Activated CD8-positive, alpha-beta memory T cell treated with anti-CD3 and anti-CD28 coated beads for 1 hour (primary cell): ENCODE measurements at regions not wholly inside any gene's neighbourhood (a gene's known extent, or its start where the extent isn't known, plus 50 kb on each side); places are given as distances from the start of the nearest gene placed in this dataset.
"Not testable (repeated sequence)": the region's sequence is repeated elsewhere in the genome, so short reads cannot be mapped to it uniquely, and the experiment has no call there.

Experiments
- DNase-seq, 2 donors: peaks; one replicate each; pipeline ENCODE4 v3.0.0-alpha.2; 2020; ENCODE audit warnings: low read depth in 1 of 2; ENCODE audit errors: extremely low read depth in 1 of 2

DNA sequence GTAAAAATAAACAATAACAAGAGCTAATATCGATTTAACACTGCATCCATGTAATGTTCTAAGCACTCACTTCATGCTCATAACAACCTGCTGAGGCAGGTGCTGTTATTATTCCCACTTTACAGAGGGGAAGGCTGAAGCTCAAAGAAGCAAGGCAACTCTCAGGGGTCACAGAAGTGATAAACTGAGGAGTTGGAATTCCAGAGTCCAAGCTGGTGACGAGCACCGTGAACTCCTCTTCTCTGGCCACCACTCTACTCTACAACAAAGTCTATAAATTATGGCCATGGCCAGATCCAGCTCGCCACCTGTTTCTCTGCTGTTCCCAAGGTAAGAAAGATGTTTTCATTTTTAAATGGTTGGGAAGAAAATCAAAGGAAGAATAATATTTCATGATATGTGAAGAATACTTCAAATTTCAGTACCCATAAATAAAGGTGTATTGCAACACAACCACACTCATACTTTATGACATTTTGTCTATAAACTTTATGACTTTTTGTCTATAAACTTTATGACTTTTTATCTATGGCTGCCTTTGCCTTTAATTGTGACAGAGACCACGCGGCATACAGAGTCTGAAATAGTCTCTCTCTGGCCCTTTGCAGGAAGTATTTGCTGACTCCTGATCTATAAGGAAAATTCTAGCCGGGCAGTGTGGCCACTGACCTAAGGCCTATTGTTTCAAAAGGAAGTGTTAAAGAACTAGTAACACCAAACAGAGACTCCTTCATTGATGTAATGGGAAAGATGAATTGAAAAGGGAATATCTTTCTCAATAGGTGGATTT, 113.2 kb upstream of the KCNG1 start:
- no peak for DNase-seq

DNA sequence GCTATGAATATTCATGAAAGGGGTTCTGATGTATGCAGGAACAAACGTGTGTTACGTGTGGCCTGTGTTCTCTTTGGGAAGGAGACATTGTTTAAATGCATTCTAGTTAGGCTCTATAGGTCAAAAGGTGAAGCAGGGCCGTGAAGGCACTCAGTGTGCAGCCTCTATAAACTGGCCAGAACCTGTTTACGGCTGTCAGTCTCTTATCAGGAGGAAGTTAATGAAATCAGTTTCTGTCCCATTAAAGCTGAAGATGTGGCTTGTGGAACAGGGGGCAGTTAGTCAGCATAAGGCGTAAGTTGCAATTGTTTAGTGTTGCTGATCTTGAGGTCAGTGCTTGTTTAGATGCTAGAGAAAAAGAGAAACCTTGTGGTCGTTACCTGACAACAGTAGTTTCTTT, 111.5 kb upstream of the KCNG1 start:
- DNase-seq, result no peak

DNA sequence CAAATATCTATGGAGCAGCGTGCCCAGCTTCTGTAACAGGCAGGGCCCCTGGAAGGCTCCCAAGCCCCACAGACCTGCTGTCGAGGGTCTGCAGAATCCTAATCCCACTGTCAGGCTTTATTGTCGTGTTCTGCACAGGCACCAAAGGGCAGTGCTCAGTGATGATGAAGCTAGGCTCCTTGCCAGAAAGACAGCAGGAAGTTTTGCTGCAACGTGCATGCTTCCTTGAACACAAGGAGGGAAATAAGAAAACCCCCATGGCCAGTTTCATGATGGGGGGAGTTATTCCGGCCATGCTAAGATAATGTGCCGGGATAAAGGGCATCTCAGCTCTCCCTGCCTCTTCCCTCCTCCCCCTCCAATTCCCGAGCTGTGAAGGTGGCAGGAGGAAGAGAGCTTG, 109.4 kb upstream of the KCNG1 start:
- no peak for DNase-seq

DNA sequence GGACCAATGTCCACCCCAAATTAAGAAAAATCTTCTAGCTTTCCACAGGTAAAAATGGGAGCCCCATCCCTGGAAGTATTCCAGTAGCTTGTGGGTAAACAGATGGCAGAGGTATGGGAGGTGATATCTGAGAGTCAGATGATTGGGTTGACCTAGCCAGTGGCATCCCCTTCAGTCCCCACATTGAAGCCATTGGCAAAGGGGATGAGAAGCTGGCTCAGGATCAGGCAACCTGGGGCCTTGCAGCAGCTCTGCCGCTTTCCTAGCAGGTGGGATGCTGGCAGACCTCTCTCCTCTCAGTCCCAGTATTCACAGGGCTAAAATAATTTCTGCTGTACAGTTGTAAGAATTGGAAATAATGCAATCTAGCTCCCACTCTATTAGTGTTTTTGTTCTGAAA, 108.9 kb upstream of the KCNG1 start:
- no peak for DNase-seq

DNA sequence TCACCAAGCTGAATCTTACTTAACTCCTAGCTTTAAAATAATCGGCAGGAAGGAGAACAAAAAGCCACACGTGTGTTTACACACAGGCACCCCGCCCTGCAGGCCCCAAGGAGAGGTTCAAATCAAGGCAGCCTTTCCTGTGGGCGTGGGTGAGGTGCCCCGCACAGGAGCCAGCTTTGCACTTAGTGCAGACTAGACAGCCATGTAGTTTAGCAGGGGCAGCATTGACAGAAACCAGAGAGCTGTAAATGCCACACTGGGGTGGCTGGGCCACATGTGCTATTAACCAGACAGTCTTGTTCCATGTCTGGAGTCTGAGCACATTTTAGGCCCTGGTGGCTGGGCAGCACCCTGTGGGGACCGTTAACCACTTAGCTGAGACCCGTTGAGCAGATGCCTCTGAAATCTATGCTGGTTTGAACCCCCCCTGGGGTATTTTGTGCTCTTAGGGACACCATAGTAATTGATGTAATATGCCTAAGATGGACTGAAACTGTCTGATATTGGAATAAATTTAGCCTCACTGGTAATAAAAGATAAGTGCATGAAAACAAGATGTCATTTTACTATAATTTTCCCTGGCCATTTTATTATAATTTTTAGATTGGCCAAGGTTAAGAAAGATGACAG, 106.4 kb upstream of the KCNG1 start:
- DNase-seq, result no peak

DNA sequence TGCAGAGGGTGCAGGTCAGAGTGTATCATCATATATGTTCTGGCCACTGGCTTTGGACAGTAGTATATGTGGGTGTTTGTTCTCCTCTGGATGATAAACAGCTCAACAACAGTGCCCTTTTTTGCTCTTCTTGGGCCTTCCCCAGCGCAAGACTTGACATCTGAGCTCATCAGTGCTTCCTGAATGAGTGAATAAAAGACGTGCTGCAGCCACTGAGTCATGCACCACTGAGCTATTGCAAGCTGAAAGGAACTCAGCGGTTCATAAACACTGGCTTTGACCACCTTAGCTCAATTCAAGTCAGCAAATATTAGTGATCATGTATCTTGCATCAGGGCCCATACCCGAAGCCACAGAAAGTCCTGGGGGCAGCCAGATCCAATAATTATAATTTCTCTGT, 105.3 kb upstream of the KCNG1 start:
- DNase-seq, result no peak

DNA sequence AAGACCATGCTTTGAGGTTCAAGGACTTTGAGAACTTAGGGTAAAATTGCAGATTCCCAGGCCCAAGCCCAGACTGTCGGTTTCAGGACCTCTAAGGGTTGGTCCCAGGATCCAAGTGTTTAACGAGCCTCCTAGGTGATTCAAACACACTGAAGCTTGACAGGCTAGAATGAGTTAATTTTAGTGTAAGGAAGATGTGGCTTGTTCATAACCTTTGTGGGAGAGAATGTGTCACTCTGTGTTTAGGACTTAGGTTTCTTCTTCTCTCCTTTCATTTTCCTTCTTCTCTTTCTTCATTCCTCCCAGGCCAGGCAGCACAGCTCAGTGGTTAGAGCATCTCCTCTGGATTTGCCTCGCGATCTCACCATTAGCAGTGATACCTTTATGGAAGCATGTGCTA, 104.8 kb upstream of the KCNG1 start:
- DNase-seq, result no peak

DNA sequence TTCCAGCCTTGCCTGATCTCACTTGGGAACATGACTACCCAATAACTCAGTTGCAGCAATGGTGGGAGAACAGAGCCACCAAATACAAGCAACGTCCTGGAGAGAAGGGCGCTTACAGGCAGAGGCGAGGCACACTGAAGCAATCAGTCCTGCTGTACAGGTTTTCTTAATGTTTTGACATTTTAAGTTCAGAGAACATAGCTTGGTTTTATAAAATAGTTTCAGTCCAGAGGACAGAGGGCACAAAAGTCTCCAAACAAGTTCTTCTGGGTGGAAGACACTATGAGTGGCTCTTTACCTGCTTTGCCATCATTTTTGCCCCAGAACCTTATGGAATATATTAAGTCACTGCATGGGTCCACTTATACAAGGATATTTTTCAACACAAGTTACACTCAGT, 103.4 kb upstream of the KCNG1 start:
- DNase-seq, result no peak

DNA sequence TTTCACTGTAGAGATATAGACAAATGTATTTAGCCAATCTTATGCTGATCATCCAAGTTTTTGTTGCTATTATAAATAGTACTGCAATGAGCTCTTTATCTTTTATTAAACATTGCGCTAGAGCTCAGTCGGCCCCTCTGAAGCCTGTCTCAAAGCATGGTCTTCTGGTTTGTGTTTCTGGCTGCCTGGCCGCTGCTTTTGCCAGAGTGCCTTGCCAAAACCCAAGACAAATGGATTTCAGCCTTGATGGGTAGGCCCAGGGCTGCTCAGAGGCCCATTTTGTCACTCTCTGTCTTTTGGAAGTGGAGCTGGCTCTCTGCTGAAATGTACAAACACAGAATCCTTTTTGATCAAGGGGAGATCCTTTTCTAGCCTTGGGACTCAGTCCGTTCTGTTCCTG, 102.9 kb upstream of the KCNG1 start:
- DNase-seq, result no peak

DNA sequence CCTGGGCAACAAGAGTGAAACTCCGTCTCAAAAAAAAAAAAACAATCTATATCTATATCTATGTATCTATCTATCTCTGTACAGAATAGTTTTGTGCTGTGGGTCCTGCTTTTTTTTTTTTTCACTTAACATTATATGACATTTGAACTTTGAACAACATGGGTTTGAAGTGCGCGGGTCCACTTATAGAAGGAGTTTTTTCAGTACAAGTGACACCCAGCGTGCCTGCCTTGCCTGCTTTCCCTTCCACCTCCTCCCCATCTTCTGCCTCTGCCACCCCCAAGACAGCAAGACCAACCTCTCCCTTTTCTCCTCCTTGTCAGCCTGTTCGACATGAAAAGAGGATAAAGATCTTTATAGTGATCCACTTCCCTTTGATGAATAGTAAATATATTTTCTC, 102.2 kb upstream of the KCNG1 start:
- DNase-seq, result no peak

DNA sequence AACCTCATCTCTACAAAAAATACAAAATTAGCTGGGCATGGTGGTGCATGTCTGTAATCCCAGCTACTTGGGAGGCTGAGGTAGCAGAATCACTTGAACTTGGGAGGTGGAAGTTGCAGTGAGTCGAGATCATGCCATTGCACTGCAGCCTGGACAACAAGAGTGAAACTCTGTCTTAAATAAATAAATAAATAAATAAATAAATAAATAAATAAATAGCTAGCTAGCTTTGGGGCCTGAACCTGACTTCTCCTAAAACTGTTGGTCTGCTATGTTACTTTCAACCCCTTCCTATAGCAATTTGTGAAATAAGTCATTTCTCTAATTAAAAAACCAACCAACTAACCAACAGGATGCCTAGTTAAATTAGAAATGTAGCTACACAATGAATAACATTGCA, 101.0 kb upstream of the KCNG1 start:
- DNase-seq, result not testable (repeated sequence)

DNA sequence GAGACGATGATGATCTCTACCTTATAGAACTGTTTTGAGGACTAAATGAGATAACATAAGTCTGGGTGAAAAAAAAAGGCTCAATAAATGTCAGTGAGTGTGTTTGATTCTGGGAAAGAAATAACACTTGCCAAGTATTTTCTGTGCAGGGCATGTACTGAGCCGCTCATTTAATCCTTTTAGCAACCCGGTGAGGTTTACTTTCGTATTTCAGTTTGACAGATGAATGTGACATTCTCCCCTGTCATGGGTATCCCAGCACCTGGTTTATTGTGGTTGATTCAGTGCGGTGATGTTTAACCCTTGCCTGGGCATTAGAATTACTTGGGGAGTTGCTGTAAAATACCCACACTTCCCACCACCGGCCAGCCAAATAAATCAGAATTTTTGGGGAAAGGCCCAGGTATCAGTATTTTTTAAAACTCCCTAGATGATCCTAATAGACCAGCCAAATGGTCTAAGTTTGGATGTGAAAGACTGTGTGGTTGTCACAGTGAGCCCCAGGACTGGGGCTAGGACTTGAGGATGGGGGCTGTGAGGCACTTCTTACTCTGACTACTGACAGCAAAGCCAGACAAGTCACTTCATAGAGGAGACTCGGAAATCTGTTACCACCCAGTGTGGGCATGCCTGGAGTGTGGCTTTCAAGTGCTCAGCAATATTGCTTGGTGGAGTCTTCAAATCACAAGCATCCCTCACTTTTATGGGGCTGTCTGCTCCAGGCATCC, 100.2 kb upstream of the KCNG1 start:
- no peak for DNase-seq

DNA sequence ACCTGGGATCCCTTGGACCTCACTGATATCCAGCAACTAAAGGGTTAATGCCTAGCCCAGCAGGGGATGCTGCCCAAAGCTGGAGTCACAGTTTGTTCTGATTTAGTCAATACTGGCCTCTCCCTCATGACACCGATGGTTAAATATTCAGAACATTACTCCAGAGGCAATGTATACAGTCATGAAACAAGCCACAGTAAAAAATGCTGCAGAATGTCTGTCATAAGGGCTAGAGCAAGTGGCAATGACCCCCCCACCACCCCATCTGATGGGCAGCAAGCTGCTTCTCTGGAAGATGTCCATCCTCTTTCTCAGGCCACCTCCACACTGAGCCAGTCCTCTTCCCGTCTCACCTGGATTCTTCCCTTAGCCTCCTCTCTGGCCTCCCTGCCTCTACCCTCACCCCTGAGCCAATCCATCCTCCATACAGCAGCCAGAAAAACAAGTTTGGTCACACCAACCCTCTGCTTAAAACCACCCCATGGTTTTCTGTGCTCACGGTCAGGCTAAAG, 99.0 kb upstream of the KCNG1 start:
- DNase-seq, result no peak

DNA sequence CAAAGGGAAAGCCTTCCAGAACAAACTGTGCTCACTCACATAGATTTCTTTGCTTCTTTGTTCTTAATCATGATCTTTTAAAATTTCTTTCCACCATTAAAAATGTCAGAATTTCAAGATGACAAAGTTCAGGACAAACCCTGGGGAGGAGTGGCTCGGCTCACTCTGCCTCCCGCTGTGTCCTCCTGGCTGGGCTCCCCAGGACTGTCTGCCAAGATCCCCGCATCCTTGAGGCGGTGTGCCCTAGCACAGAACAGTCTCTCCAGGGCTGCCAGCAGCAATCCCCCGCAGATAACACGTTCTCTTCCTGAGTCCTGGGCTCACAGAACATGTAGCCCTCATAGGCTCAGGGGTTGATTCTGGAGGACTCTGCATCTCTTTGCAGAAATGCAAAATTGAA, 98.4 kb upstream of the KCNG1 start:
- no peak for DNase-seq

DNA sequence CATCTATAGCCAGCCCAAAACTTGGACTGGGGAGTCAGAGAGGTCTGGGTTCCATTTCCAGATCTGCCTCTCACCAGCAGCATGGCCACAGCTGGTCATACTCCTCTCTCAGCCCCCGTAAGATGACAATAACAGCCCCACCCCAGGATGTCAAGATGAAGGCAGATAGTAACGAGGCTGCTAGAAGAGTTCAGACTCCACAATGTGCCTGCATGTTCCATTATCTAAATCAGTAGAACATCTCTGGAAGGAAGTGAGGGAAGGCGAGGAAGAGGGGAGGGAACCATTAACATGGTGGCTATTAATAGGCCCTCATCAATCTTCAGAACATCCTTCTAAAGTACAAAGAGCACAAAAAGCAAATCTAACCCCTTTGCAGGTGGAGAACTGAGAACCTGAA, 98.0 kb upstream of the KCNG1 start:
- no peak for DNase-seq

DNA sequence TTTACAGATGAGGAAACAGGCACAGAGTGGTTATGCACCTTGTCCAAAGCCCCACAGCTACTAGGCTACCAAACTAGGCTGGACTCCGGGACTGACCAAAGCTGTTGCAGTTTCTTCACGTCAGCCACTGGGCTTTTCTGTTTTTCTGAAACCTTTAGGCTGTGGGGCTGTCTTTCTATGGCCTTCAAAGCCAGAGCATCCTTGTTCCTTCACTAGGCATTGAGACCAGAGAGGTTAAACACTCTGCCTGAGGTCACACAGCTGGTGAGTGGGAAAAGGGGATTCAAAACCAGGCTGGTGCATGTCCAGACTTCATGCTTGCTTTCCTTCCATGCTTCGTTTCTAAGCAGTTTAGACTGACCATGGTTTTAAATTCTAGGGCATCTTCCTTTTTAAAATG, 97.5 kb upstream of the KCNG1 start:
- DNase-seq, result no peak

DNA sequence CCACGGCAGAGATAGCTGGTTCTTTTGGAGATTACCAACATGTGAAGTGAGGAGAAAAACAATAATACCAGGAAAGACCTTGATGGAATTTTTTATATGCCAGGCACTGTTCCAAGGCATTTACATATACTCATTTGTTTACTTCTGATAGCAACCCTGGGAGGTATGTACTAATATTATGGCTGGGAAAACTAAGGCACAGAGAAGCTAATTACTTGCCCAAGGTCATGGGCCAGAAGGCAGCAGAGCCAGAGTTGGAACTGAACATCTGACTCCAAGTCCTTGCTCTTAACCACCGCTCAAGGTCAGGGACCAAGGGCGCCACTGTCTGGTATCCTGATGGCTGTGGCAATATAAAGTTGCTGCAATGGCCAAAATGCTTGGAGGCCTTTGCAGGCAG, 97.0 kb upstream of the KCNG1 start:
- no peak for DNase-seq

DNA sequence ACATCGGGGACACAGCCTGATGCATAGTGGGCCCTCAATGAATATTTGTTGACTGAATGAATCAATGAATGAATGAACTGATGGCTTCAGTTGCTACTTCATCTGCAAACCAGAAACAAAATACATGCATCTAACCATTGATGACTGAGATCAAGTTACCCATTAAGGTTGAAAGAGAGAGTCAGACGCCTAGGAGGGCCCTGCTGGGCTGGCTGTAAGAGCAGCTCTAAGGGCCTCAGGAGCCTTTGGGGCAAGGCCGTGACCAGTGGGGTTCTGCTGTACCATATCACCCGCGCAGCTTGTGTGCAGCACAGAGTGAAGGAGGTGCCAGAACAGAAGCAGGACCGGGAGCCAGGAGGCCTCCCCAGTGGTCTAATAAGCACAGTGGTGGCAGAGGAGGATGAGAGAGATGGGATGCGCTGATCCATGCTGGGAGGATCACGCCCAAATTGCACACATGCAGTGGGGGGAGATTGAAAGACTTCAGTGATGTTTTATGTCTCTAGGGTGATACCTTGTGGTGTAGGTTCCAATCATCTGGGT, 96.1 kb upstream of the KCNG1 start:
- DNase-seq, result no peak

DNA sequence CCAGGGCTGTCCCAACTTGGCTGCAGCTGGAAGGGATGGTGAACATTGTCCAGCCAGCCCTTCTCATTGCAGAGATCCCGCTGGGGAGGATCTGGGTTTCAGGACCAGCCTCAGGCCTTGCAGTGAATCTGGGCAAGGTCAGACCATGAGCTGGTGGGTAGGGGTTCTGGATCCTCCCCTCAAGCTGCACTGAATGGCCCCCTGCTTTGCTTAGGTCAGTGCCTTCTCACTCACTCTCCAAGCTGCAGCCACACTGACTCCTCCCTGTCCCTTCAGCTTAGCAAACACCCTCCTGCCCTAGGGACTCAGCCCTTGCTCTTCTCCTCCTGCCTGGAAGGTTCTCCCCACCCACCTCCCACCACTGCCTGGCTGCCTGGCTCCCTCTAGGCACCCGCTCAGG, 95.3 kb upstream of the KCNG1 start:
- no peak for DNase-seq

DNA sequence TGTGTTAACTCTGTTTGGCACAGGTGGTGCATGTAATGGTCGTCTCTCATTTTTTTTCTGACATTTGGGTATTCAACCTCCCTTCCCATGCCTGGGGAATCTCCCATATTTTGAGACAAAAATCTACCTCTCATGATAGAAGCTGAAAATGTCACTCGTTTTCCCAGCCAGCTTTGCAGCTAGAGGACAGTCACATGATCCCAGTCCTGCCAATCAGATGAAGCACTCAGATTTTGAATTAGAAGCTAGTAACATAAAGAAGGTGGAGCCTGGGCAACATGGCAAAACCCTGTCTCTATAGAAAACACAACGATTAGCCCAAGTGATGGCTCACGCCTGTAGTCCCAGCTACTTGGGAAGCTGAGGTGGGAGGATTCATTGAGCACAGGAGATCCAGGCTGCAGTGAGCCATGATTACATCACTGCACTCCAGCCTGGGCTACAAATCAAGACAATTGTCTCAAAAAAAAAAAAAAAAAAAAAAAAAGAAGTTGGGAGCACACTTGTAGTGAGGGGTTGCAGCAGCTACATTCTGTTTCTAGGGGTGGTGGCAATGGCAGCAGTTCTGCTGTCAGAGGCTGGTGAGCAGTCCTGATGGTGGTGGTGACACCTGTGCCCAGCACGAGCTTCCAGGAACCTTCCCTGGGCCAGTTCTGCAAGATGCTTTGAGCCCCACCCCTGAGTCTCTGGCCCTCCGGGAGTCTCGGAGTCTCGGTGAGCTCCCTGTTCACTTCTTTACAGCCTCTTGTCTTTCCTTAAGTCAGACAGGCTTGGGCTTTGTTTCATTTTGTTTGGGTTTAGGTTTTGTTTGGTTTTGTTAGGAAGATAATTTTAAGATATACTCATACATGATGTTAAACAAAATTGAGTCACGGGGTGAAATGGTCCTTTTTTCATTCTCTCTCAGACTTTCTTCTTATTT, 94.1 kb upstream of the KCNG1 start:
- DNase-seq, result no peak

DNA sequence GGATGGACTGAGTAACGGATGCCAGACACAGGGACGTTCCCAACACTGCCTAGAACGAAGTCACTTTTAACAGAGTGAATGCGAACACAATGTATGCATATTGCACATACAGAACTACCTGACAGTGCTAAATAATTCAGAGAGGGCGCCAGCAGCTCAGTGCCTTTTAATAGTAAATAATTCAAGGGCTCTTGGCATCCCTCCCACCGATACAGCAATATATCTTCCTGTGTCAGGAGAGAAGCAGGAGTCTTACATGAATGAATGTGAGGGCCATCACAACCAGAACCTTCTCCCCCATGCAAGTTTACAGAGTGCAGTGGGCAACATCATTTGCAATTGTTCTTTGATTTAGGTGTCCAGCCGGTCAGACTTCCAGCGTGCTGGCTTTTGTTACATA, 88.4 kb upstream of the KCNG1 start:
- no peak for DNase-seq
